CD4-positive, alpha-beta T cell treated with Interleukin-6 at 100 ng/mL for 8 hours (primary cell): ENCODE measurements at regions not wholly inside any gene's neighbourhood (a gene's known extent, or its start where the extent isn't known, plus 50 kb on each side); places are given as distances from the start of the nearest gene placed in this dataset.
A peak's percentile ranks its signal among the peaks of the same experiment; 100 is the strongest.
"Not testable (repeated sequence)": the region's sequence is repeated elsewhere in the genome, so short reads cannot be mapped to it uniquely, and the experiment has no call there.

Experiments used
- DNase-seq: peaks from one replicate; pipeline ENCODE4 v3.0.0-alpha.2; 2020; ENCODE audit warnings: mixed read lengths, low spot score

- DNase-seq, result no peak
Observed at GRCh38 chr2:215831296-215831913, 181.9 kb downstream of the MREG start.

GRCh38 chr2:215830304-215830703, 183.0 kb downstream of the MREG start:
- no peak for DNase-seq

GRCh38 chr2:215829261-215829660, 184.1 kb downstream of the MREG start:
- no peak for DNase-seq

GRCh38 chr2:215828528-215829184, 184.7 kb downstream of the MREG start:
- DNase-seq, result peak; percentile 22

GRCh38 chr2:215826838-215827441, 186.4 kb downstream of the MREG start:
- DNase-seq, result no peak

- DNase-seq, result no peak
Observed at GRCh38 chr2:215826376-215826775, 187.0 kb downstream of the MREG start.

GRCh38 chr2:215825707-215826106, 187.6 kb downstream of the MREG start:
- DNase-seq, result no peak

GRCh38 chr2:215821298-215821697, 192.1 kb downstream of the MREG start:
- DNase-seq, result not testable (repeated sequence)

- DNase-seq, result not testable (repeated sequence)
Observed at GRCh38 chr2:215819713-215820112, 193.6 kb downstream of the MREG start.

GRCh38 chr2:215817046-215817445, 196.3 kb downstream of the MREG start:
- no peak for DNase-seq

GRCh38 chr2:215816424-215816823, 196.9 kb downstream of the MREG start:
- DNase-seq, result no peak

GRCh38 chr2:215815960-215816359, 197.4 kb downstream of the MREG start:
- DNase-seq, result no peak

- no peak for DNase-seq
Observed at GRCh38 chr2:215812966-215813365, 200.4 kb downstream of the MREG start.

GRCh38 chr2:215811409-215812345, 201.7 kb downstream of the MREG start:
- no peak for DNase-seq

GRCh38 chr2:215811003-215811402, 202.3 kb downstream of the MREG start:
- DNase-seq, result no peak

- DNase-seq, result no peak
Observed at GRCh38 chr2:215808996-215809395, 204.4 kb downstream of the MREG start.

GRCh38 chr2:215808194-215808593, 205.2 kb downstream of the MREG start:
- DNase-seq, result no peak

- DNase-seq, result no peak
Observed at GRCh38 chr2:215805493-215805892, 207.9 kb downstream of the MREG start.

GRCh38 chr2:215803150-215803549, 210.2 kb downstream of the MREG start:
- no peak for DNase-seq

- DNase-seq, result no peak
Observed at GRCh38 chr2:215799194-215799593, 214.2 kb downstream of the MREG start.

GRCh38 chr2:215797676-215798075, 215.7 kb downstream of the MREG start:
- DNase-seq, result no peak

GRCh38 chr2:215796140-215796855, 217.1 kb downstream of the MREG start:
- no peak for DNase-seq
